Activated CD4-positive, alpha-beta T cell treated with anti-CD3 and anti-CD28 coated beads, Interleukin-2, amount 50 U/mL, for 16 hours (primary cell): ENCODE measurements at regions not wholly inside any gene's neighbourhood (a gene's known extent, or its start where the extent isn't known, plus 50 kb on each side); places are given as distances from the start of the nearest gene placed in this dataset.

Experiments
- DNase-seq: peaks from one replicate; pipeline ENCODE4 v3.0.0-alpha.2; 2020

GRCh38 chr6:170176898-170177771, 113.7 kb downstream of the DLL1 start:
- no peak for DNase-seq

- no peak for DNase-seq
These were observed 114.6 kb downstream of the DLL1 start for GRCh38 chr6:170176136-170176897.

- no peak for DNase-seq
These were observed 115.2 kb downstream of the DLL1 start for GRCh38 chr6:170175644-170176135.

- DNase-seq = no peak
These were observed 115.9 kb downstream of the DLL1 start for GRCh38 chr6:170174771-170175643.

GRCh38 chr6:170174124-170174770, 116.6 kb downstream of the DLL1 start:
- no peak for DNase-seq

GRCh38 chr6:170173335-170173881, 117.5 kb downstream of the DLL1 start:
- DNase-seq = no peak

- DNase-seq = no peak
These were observed 118.0 kb downstream of the DLL1 start for GRCh38 chr6:170172825-170173256.

- no peak for DNase-seq
These were observed 118.5 kb downstream of the DLL1 start for GRCh38 chr6:170172392-170172791.

- no peak for DNase-seq
These were observed 123.2 kb downstream of the DLL1 start for GRCh38 chr6:170167657-170168159.

- no peak for DNase-seq
These were observed 124.3 kb downstream of the DLL1 start for GRCh38 chr6:170166511-170167122.

GRCh38 chr6:170165471-170166117, 125.3 kb downstream of the DLL1 start:
- DNase-seq = no peak

GRCh38 chr6:170165085-170165470, 125.8 kb downstream of the DLL1 start:
- no peak for DNase-seq

- DNase-seq = no peak
These were observed 126.5 kb downstream of the DLL1 start for GRCh38 chr6:170164271-170164900.

GRCh38 chr6:170163405-170164170, 127.3 kb downstream of the DLL1 start:
- DNase-seq = no peak

GRCh38 chr6:170162775-170163404, 128.0 kb downstream of the DLL1 start:
- no peak for DNase-seq

GRCh38 chr6:170162011-170162774, 128.7 kb downstream of the DLL1 start:
- DNase-seq = no peak

GRCh38 chr6:170160628-170161611, 130.0 kb downstream of the DLL1 start:
- no peak for DNase-seq
